Thyroid gland (tissue), 4 donors: ENCODE measurements at regions not wholly inside any gene's neighbourhood (a gene's known extent, or its start where the extent isn't known, plus 50 kb on each side); places are given as distances from the start of the nearest gene placed in this dataset.

Experiments used
- POLR2A ChIP-seq, 2 donors: fragments of 450-650 bp; IDR thresholded peaks; one replicate each; pipeline ENCODE4 v1.6.1; 2017; ENCODE audit warnings: antibody characterized with exemption in 2 of 2, mild to moderate bottlenecking in 2 of 2, moderate library complexity in 1 of 2
- TF ChIP-seq, protein P1 (sequence below), 6 experiments: fragments of 200-600 bp in 3 of 6; fragments of 450-650 bp in 3 of 6; sonication (generic) in 3 of 6; IDR thresholded peaks; one replicate each; pipeline ENCODE4 v1.5.1; 2016 to 2019; ENCODE audit warnings: antibody characterized with exemption in 6 of 6, mild to moderate bottlenecking in 2 of 6, inconsistent platforms in 1 of 6, moderate library complexity in 1 of 6

DNA sequence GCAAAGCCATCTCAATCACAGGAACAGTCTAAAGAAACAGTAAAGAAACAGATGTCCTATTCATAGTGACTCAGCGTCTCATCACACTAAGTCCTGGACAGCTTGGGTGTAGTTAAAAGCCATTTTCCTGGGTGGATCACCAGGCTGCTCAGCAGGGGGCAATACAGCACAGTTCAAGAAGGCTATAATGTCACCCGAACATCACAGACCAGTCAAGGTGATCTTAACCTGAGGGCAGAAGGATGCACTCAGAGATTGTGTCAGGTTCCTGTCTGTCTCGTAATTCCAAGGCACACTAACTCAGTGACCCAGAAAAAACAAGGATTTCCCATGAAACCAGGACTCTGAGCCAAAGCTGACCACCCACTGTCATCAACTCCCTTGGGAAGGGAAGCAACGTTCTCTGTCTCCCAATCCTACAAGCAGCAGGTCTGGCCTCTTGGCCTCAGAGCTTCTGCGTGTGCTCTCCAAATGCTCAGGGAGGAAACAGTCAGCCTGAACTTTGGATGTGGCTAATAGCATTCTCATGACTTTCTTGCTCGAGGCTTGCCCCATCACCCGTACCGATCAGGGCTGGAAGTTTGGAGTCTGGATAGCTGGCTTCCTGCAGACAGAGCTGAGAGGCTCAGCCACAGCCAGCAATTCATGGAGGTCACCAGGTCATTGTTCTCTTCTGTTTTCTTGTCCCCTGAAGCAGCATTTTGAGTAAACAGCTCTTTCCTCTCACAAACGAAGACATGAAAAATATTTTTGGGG is 90.4 kb upstream of the FAM171A1 start:
- TF ChIP-seq, protein P1, sequence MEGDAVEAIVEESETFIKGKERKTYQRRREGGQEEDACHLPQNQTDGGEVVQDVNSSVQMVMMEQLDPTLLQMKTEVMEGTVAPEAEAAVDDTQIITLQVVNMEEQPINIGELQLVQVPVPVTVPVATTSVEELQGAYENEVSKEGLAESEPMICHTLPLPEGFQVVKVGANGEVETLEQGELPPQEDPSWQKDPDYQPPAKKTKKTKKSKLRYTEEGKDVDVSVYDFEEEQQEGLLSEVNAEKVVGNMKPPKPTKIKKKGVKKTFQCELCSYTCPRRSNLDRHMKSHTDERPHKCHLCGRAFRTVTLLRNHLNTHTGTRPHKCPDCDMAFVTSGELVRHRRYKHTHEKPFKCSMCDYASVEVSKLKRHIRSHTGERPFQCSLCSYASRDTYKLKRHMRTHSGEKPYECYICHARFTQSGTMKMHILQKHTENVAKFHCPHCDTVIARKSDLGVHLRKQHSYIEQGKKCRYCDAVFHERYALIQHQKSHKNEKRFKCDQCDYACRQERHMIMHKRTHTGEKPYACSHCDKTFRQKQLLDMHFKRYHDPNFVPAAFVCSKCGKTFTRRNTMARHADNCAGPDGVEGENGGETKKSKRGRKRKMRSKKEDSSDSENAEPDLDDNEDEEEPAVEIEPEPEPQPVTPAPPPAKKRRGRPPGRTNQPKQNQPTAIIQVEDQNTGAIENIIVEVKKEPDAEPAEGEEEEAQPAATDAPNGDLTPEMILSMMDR (IDR thresholded peaks at IDR 0.05): no peak
- no peak for TF ChIP-seq POLR2A (IDR thresholded peaks at IDR 0.05)
